WTC11 (cell line): ENCODE measurements at regions not wholly inside any gene's neighbourhood (a gene's known extent, or its start where the extent isn't known, plus 50 kb on each side); places are given as distances from the start of the nearest gene placed in this dataset.

Source experiments
- ATAC-seq: fragments of 200-7000 bp; cut with Tn5 transposase; 2 replicates; pipeline ENCODE4 v1.10.0; 2021; ENCODE audit warnings: mild to moderate bottlenecking, moderate library complexity
- CTCF ChIA-PET: fragments of 300-600 bp; sonication (Branson Sonifier 250); formaldehyde crosslinking; loops from one replicate; lab custom pipeline; 2021; ENCODE audit warnings: antibody characterized with exemption; lab: Charles Lee
- POLR2A ChIA-PET: fragments of 350-600 bp; sonication (Branson Sonifier 250); formaldehyde crosslinking; loops from one replicate; lab custom pipeline; 2021; ENCODE audit warnings: antibody characterized with exemption; lab: Charles Lee
- DNase-seq: peaks from one replicate; pipeline ENCODE4 v3.0.0; 2021; ENCODE audit warnings: low spot score
- H3K27ac Mint-ChIP-seq: 2 replicates; pipeline ENCODE4 v1.8.0; 2021; ENCODE audit warnings: mixed read lengths
- H3K27me3 Mint-ChIP-seq: 2 replicates; pipeline ENCODE4 v1.8.0; 2021; ENCODE audit warnings: low read depth, mild to moderate bottlenecking, moderate library complexity, mixed read lengths
- H3K36me3 Mint-ChIP-seq: 2 replicates; pipeline ENCODE4 v1.8.0; 2021; ENCODE audit warnings: mixed read lengths
- H3K4me1 Mint-ChIP-seq: 2 replicates; pipeline ENCODE4 v1.8.0; 2022; ENCODE audit warnings: mixed read lengths
- H3K4me3 Mint-ChIP-seq: 2 replicates; pipeline ENCODE4 v1.8.0; 2021; ENCODE audit warnings: mild to moderate bottlenecking, moderate library complexity, mixed read lengths
- H3K9me3 Mint-ChIP-seq: 2 replicates; pipeline ENCODE4 v1.8.0; 2021; ENCODE audit warnings: mixed read lengths
- ATF1 ChIP-seq: sonication (generic); formaldehyde crosslinking; IDR thresholded peaks from 2 replicates; pipeline ENCODE4 v1.8.1; 2023; ENCODE audit warnings: mild to moderate bottlenecking, moderate library complexity, missing genetic modification reagents
- CREB1 ChIP-seq: sonication (generic); formaldehyde crosslinking; IDR thresholded peaks from 2 replicates; pipeline ENCODE4 v1.8.0; 2023; ENCODE audit warnings: mild to moderate bottlenecking, missing genetic modification reagents
- CREM ChIP-seq: sonication (generic); formaldehyde crosslinking; IDR thresholded peaks from 2 replicates; pipeline ENCODE4 v1.8.1; 2022; ENCODE audit warnings: mild to moderate bottlenecking, missing genetic modification reagents, moderate library complexity
- ELF4 ChIP-seq: sonication (generic); formaldehyde crosslinking; IDR thresholded peaks from 2 replicates; pipeline ENCODE4 v1.8.1; 2022; ENCODE audit warnings: low read depth, mild to moderate bottlenecking, moderate library complexity, missing genetic modification reagents
- FOXK1 ChIP-seq: sonication (generic); formaldehyde crosslinking; IDR thresholded peaks from 2 replicates; pipeline ENCODE4 v1.8.0; 2022; ENCODE audit warnings: mild to moderate bottlenecking, moderate library complexity, missing genetic modification reagents
- FOXP1 ChIP-seq: sonication (generic); formaldehyde crosslinking; IDR thresholded peaks from 2 replicates; pipeline ENCODE4 v1.8.0; 2022; ENCODE audit warnings: missing genetic modification reagents, mild to moderate bottlenecking, moderate library complexity, borderline replicate concordance
- GRHL2 ChIP-seq: fragments of 250-450 bp; sonication (Bioruptor Pico); IDR thresholded peaks from 2 replicates; pipeline ENCODE4 v1.8.0; 2022; ENCODE audit warnings: mild to moderate bottlenecking, moderate library complexity; ENCODE audit not compliant: insufficient replicate concordance, severe bottlenecking
- JAZF1 ChIP-seq: fragments of 250-450 bp; sonication (Bioruptor Pico); IDR thresholded peaks from 2 replicates; pipeline ENCODE4 v1.9.0; 2021; ENCODE audit warnings: moderate library complexity, mild to moderate bottlenecking, inconsistent platforms
- MXD4 ChIP-seq: fragments of 250-450 bp; sonication (Bioruptor Pico); IDR thresholded peaks from 2 replicates; pipeline ENCODE4 v1.8.0; 2021; ENCODE audit warnings: mild to moderate bottlenecking, moderate library complexity, borderline replicate concordance
- NFATC4 ChIP-seq: fragments of 250-450 bp; sonication (Bioruptor Pico); IDR thresholded peaks from 2 replicates; pipeline ENCODE4 v1.9.0; 2021; ENCODE audit warnings: mild to moderate bottlenecking
- NR2C2 ChIP-seq: sonication (generic); formaldehyde crosslinking; IDR thresholded peaks from 2 replicates; pipeline ENCODE4 v1.8.0; 2022; ENCODE audit warnings: mild to moderate bottlenecking, missing genetic modification reagents
- NR3C1 ChIP-seq: sonication (generic); formaldehyde crosslinking; conservative IDR thresholded peaks from 2 replicates; pipeline ENCODE4 v1.8.1; 2023; ENCODE audit warnings: low read depth, mild to moderate bottlenecking, missing genetic modification reagents
- PREB ChIP-seq: sonication (generic); formaldehyde crosslinking; IDR thresholded peaks from 2 replicates; pipeline ENCODE4 v1.8.1; 2022; ENCODE audit warnings: mild to moderate bottlenecking, missing genetic modification reagents, moderate library complexity, borderline replicate concordance
- SMAD3 ChIP-seq: sonication (generic); formaldehyde crosslinking; IDR thresholded peaks from 2 replicates; pipeline ENCODE4 v1.8.0; 2022; ENCODE audit warnings: missing genetic modification reagents, mild to moderate bottlenecking, borderline replicate concordance
- SMAD4 ChIP-seq: sonication (generic); formaldehyde crosslinking; IDR thresholded peaks from 2 replicates; pipeline ENCODE4 v1.8.0; 2022; ENCODE audit warnings: mild to moderate bottlenecking, missing genetic modification reagents
- TP53 ChIP-seq: sonication (generic); formaldehyde crosslinking; IDR thresholded peaks from 2 replicates; pipeline ENCODE4 v1.8.1; 2023; ENCODE audit warnings: mild to moderate bottlenecking, missing genetic modification reagents
- ZNF121 ChIP-seq: sonication (generic); formaldehyde crosslinking; IDR thresholded peaks from 2 replicates; pipeline ENCODE4 v1.8.0; 2023; ENCODE audit warnings: missing genetic modification reagents
- ZNF232 ChIP-seq: sonication (generic); formaldehyde crosslinking; IDR thresholded peaks from 2 replicates; pipeline ENCODE4 v1.8.0; 2022; ENCODE audit warnings: mild to moderate bottlenecking, missing genetic modification reagents
- ZNF416 ChIP-seq: fragments of 250-450 bp; sonication (Bioruptor Pico); IDR thresholded peaks from 2 replicates; pipeline ENCODE4 v1.9.0; 2021; ENCODE audit warnings: mild to moderate bottlenecking, inconsistent platforms
- TF ChIP-seq, protein P1 (sequence below): sonication (generic); formaldehyde crosslinking; IDR thresholded peaks from 2 replicates; pipeline ENCODE4 v1.8.1; 2023; ENCODE audit warnings: mild to moderate bottlenecking, missing genetic modification reagents, moderate library complexity
- TF ChIP-seq, protein P2 (sequence below): sonication (generic); formaldehyde crosslinking; conservative IDR thresholded peaks from 2 replicates; pipeline ENCODE4 v1.8.1; 2023; ENCODE audit warnings: mild to moderate bottlenecking, low read depth, missing genetic modification reagents, moderate library complexity
- TF ChIP-seq, protein P3 (sequence below): sonication (generic); formaldehyde crosslinking; IDR thresholded peaks from 2 replicates; pipeline ENCODE4 v1.8.1; 2023; ENCODE audit warnings: mild to moderate bottlenecking, missing genetic modification reagents
- TF ChIP-seq, protein P4 (sequence below): fragments of 250-450 bp; sonication (Bioruptor Pico); IDR thresholded peaks from 2 replicates; pipeline ENCODE4 v1.9.0; 2021; ENCODE audit warnings: mild to moderate bottlenecking
- TF ChIP-seq, protein P5 (sequence below): sonication (generic); formaldehyde crosslinking; IDR thresholded peaks from 2 replicates; pipeline ENCODE4 v1.8.0; 2023; ENCODE audit warnings: missing genetic modification reagents

DNA sequence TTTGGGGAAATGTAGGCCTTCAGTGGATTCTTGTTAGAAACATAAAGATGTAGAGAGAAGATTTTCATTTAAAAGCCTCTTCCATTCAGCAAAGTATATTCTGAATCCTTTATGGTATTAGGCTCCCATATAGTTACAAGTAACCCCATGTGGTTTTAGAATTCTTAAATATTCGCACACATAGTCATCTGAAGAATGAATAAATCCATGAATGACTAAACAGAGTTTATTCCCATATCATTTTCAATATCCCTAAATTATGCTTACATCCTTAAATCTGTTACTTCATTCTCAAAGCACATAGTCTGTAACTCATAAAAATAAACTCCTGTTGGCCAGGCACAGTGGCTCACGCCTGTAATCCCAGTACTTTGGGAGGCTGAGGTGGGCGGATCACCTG, 962.1 kb downstream of the KCNJ18 start:
- DNase-seq = no peak
- CTCF ChIA-PET = no interaction called here
- Mint-ChIP-seq H3K27ac (no peak overlapping the region), H3K27me3 (no peaks in the 10 kb centered on the region), H3K4me3 (no peak overlapping the region), H3K36me3 (peaks cover 44% of the 10 kb centered on the region), H3K9me3 (peaks cover 47% of the 10 kb centered on the region), H3K4me1 (no peaks in the 10 kb centered on the region)
- ATAC-seq = no peak
- POLR2A ChIA-PET = no interaction called here
- TF ChIP-seq ZNF121 (CRISPR knock-in tag) (no peak), NFATC4 (no peak), CREB1 (CRISPR knock-in tag) (no peak), SMAD4 (CRISPR knock-in tag) (no peak), FOXK1 (CRISPR knock-in tag) (no peak), PREB (CRISPR knock-in tag) (no peak), TP53 (CRISPR knock-in tag) (no peak), ELF4 (CRISPR knock-in tag) (no peak)
- TF ChIP-seq, protein P1, sequence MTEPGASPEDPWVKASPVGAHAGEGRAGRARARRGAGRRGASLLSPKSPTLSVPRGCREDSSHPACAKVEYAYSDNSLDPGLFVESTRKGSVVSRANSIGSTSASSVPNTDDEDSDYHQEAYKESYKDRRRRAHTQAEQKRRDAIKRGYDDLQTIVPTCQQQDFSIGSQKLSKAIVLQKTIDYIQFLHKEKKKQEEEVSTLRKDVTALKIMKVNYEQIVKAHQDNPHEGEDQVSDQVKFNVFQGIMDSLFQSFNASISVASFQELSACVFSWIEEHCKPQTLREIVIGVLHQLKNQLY (CRISPR knock-in tag) = no peak

DNA sequence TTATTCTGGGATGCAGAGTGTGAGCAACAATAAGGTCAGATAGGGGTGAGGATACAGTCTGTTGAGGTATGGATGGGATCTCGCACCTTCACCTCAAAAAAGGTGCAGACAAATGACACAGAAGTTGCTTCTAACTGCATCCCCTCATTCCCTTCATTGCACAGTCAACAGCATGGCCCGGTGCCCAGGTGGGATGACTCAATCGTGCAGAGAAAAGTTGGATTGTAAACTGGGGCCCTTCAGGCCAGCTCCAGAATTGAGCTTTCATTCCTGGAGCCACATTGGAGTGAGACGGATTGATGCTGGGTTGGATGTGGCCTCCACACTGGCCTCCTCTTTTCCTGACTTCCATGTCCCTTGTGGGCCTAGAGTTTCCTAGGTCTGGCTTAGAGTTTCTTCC, 977.4 kb downstream of the KCNJ18 start:
- DNase-seq (no peak), ATAC-seq (no peak)
- H3K27ac Mint-ChIP-seq = no peak overlapping the region
- ChIA-PET CTCF (no interaction called here), POLR2A (no interaction called here)
- peaks cover 70% of the 10 kb centered on the region for H3K36me3 Mint-ChIP-seq
- H3K4me3 Mint-ChIP-seq = no peak overlapping the region
- H3K4me1 Mint-ChIP-seq = no peaks in the 10 kb centered on the region
- peaks cover 70% of the 10 kb centered on the region for H3K9me3 Mint-ChIP-seq
- H3K27me3 Mint-ChIP-seq = peaks cover 10% of the 10 kb centered on the region
- TF ChIP-seq CREM (no peak), FOXP1 (CRISPR knock-in tag) (no peak), MXD4 (no peak), JAZF1 (CRISPR knock-in tag) (no peak), ATF1 (CRISPR knock-in tag) (no peak), SMAD3 (CRISPR knock-in tag) (no peak), NR3C1 (CRISPR knock-in tag) (no peak), ZNF416 (CRISPR knock-in tag) (no peak), NR2C2 (CRISPR knock-in tag) (no peak), GRHL2 (CRISPR knock-in tag) (no peak), ZNF232 (CRISPR knock-in tag) (no peak)
- TF ChIP-seq, protein P2, sequence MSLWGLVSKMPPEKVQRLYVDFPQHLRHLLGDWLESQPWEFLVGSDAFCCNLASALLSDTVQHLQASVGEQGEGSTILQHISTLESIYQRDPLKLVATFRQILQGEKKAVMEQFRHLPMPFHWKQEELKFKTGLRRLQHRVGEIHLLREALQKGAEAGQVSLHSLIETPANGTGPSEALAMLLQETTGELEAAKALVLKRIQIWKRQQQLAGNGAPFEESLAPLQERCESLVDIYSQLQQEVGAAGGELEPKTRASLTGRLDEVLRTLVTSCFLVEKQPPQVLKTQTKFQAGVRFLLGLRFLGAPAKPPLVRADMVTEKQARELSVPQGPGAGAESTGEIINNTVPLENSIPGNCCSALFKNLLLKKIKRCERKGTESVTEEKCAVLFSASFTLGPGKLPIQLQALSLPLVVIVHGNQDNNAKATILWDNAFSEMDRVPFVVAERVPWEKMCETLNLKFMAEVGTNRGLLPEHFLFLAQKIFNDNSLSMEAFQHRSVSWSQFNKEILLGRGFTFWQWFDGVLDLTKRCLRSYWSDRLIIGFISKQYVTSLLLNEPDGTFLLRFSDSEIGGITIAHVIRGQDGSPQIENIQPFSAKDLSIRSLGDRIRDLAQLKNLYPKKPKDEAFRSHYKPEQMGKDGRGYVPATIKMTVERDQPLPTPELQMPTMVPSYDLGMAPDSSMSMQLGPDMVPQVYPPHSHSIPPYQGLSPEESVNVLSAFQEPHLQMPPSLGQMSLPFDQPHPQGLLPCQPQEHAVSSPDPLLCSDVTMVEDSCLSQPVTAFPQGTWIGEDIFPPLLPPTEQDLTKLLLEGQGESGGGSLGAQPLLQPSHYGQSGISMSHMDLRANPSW (CRISPR knock-in tag) = no peak
- TF ChIP-seq, protein P3, sequence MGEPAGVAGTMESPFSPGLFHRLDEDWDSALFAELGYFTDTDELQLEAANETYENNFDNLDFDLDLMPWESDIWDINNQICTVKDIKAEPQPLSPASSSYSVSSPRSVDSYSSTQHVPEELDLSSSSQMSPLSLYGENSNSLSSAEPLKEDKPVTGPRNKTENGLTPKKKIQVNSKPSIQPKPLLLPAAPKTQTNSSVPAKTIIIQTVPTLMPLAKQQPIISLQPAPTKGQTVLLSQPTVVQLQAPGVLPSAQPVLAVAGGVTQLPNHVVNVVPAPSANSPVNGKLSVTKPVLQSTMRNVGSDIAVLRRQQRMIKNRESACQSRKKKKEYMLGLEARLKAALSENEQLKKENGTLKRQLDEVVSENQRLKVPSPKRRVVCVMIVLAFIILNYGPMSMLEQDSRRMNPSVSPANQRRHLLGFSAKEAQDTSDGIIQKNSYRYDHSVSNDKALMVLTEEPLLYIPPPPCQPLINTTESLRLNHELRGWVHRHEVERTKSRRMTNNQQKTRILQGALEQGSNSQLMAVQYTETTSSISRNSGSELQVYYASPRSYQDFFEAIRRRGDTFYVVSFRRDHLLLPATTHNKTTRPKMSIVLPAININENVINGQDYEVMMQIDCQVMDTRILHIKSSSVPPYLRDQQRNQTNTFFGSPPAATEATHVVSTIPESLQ = no peak
- TF ChIP-seq, protein P4, sequence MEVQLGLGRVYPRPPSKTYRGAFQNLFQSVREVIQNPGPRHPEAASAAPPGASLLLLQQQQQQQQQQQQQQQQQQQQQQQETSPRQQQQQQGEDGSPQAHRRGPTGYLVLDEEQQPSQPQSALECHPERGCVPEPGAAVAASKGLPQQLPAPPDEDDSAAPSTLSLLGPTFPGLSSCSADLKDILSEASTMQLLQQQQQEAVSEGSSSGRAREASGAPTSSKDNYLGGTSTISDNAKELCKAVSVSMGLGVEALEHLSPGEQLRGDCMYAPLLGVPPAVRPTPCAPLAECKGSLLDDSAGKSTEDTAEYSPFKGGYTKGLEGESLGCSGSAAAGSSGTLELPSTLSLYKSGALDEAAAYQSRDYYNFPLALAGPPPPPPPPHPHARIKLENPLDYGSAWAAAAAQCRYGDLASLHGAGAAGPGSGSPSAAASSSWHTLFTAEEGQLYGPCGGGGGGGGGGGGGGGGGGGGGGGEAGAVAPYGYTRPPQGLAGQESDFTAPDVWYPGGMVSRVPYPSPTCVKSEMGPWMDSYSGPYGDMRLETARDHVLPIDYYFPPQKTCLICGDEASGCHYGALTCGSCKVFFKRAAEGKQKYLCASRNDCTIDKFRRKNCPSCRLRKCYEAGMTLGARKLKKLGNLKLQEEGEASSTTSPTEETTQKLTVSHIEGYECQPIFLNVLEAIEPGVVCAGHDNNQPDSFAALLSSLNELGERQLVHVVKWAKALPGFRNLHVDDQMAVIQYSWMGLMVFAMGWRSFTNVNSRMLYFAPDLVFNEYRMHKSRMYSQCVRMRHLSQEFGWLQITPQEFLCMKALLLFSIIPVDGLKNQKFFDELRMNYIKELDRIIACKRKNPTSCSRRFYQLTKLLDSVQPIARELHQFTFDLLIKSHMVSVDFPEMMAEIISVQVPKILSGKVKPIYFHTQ (CRISPR knock-in tag) = no peak
- TF ChIP-seq, protein P5, sequence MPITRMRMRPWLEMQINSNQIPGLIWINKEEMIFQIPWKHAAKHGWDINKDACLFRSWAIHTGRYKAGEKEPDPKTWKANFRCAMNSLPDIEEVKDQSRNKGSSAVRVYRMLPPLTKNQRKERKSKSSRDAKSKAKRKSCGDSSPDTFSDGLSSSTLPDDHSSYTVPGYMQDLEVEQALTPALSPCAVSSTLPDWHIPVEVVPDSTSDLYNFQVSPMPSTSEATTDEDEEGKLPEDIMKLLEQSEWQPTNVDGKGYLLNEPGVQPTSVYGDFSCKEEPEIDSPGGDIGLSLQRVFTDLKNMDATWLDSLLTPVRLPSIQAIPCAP = no peak
